ENCODE measurements at regions not wholly inside any gene's neighbourhood (a gene's known extent, or its start where the extent isn't known, plus 50 kb on each side); places are given as distances from the start of the nearest gene placed in this dataset.

DNA sequence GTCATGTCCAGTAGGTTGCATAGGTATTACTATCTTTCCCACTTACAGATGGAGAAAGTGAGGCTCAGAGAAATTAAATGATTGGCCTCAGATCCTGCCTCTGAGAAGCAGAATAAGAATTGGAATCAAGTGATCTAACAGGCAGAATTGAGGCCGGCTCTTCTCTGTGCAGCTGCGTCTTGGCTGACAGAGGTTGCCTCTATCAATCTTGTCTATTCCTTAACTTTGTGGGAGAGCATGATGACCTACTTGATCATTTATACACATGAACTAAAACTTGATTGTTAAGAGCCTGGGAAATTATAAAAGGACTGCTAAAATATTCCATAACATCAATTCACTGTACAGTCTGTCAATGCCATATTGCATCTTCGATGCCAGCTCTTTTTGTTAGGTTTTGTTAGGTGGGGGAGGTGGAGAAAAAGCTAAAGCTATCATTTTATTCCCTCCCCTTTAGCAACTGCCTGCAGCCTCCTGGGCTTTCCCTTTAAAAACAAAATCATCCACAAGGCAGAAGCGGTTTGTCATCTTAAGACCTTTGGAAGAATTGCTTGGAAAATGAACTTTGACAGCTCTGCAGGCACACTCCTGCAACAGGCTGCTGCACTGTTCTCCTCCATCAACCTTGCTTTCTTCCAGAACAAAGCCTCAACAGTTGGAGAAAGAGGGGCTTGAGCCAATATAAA, 247.4 kb downstream of the SMARCA2 start:
- no peak overlapping the region for H3K27ac ChIP-seq (ENCODE audit: insufficient read depth, low read depth, low read length)

More for the DNA sequence above, 247.4 kb downstream of the SMARCA2 start:
- Histone ChIP-seq H2AFZ (ENCODE audit: low read depth, low read length) (no peak overlapping the region), H4K20me1 (replicated peaks; ENCODE audit: control insufficient read depth, extremely low read depth, insufficient read depth, low read length) (no peaks in the 10 kb centered on the region), H3K9ac (replicated peaks; ENCODE audit: extremely low read depth, insufficient read depth, low read length) (no peak overlapping the region), H3K4me3 (replicated peaks in 1 of 3; ENCODE audit: insufficient read depth in 1 of 3, low read depth in 1 of 3, low read length in 3 of 3) (no peak overlapping the region), H3K9me3 (replicated peaks; ENCODE audit: control insufficient read depth, insufficient read depth, low read length) (no peaks in the 10 kb centered on the region), H3K27me3 (ENCODE audit: control insufficient read depth in 2 of 2, insufficient read depth in 2 of 2, low read length in 2 of 2) (no peaks in the 10 kb centered on the region), H3K4me2 (ENCODE audit: insufficient read depth, low read length) (no peak overlapping the region), H3K4me1 (ENCODE audit: control insufficient read depth, extremely low read depth, insufficient read depth, low read length) (no peaks in the 10 kb centered on the region), H3K9me1 (replicated peaks; ENCODE audit: control insufficient read depth, extremely low read depth, insufficient read depth, low read length) (no peaks in the 10 kb centered on the region), H3K79me2 (ENCODE audit: control insufficient read depth, insufficient read depth, low read length) (no peaks in the 10 kb centered on the region), H3K36me3 (ENCODE audit: control insufficient read depth in 2 of 2, extremely low read depth in 1 of 2, insufficient read depth in 2 of 2, low read length in 2 of 2) (no peaks in the 10 kb centered on the region)
- no peak for TF ChIP-seq JUN (IDR thresholded peaks at IDR 0.05; ENCODE audit: borderline replicate concordance, insufficient read depth, insufficient read length, low read depth)
- TF ChIP-seq, protein P1, sequence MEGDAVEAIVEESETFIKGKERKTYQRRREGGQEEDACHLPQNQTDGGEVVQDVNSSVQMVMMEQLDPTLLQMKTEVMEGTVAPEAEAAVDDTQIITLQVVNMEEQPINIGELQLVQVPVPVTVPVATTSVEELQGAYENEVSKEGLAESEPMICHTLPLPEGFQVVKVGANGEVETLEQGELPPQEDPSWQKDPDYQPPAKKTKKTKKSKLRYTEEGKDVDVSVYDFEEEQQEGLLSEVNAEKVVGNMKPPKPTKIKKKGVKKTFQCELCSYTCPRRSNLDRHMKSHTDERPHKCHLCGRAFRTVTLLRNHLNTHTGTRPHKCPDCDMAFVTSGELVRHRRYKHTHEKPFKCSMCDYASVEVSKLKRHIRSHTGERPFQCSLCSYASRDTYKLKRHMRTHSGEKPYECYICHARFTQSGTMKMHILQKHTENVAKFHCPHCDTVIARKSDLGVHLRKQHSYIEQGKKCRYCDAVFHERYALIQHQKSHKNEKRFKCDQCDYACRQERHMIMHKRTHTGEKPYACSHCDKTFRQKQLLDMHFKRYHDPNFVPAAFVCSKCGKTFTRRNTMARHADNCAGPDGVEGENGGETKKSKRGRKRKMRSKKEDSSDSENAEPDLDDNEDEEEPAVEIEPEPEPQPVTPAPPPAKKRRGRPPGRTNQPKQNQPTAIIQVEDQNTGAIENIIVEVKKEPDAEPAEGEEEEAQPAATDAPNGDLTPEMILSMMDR (IDR thresholded peaks at IDR 0.05; ENCODE audit: extremely low read depth in 1 of 2, insufficient read depth in 1 of 2, low read depth in 1 of 2, low read length in 2 of 2) = no peak
- no peak for TF ChIP-seq FOS (IDR thresholded peaks at IDR 0.05; ENCODE audit: borderline replicate concordance, insufficient read depth, low read length)
- TF ChIP-seq EZH2 (IDR thresholded peaks at IDR 0.05; ENCODE audit: borderline replicate concordance, low read depth, low read length, severe bottlenecking) = no peak
- TF ChIP-seq MYC (IDR thresholded peaks at IDR 0.05; ENCODE audit: low read depth, low read length) = no peak
- TF ChIP-seq, protein P2, sequence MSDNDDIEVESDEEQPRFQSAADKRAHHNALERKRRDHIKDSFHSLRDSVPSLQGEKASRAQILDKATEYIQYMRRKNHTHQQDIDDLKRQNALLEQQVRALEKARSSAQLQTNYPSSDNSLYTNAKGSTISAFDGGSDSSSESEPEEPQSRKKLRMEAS (IDR thresholded peaks at IDR 0.05; ENCODE audit: insufficient read depth, insufficient read length) = no peak
- no peak for TF ChIP-seq POLR2A (IDR thresholded peaks at IDR 0.05; ENCODE audit: low read depth, low read length)
- no peak for TF ChIP-seq POLR2AphosphoS5 (IDR thresholded peaks at IDR 0.05; ENCODE audit: insufficient read depth, low read depth, low read length)
- TF ChIP-seq GATA2 (IDR thresholded peaks at IDR 0.05; ENCODE audit: insufficient read depth, insufficient read length, low read depth, low read length) = no peak
- dilution Hi-C loops (cut with MboI; ENCODE audit: extremely low pct_ligation_motif_present, low sequenced_read_pairs) (no loop called here), intact Hi-C loops (cut with micrococcal nuclease) (no loop called here)
- no peak for FAIRE-seq
- no TSS peak for BruUV-seq (replicated peaks)
- no peak for DNase-seq (ENCODE audit: low read depth, low spot score)
- ChIA-PET CTCF (interaction anchor here (1.0 kb wide), 1 partner anchor 13 kb away, joined by 3 read pairs; no protein-coding TSS in a partner anchor), POLR2A (no interaction called here)
